CD14-positive monocyte (primary cell): ENCODE measurements at regions not wholly inside any gene's neighbourhood (a gene's known extent, or its start where the extent isn't known, plus 50 kb on each side); places are given as distances from the start of the nearest gene placed in this dataset.

Experiments
- DNase-seq, 3 donors: peaks; one replicate each; pipeline ENCODE4 v3.0.0-alpha.2; 2011 to 2022
- H2AFZ ChIP-seq: 2 replicates; pipeline ENCODE4 v1.6.0; 2012; ENCODE audit warnings: mild to moderate bottlenecking, low read depth, low read length, inconsistent platforms; ENCODE audit not compliant: insufficient read depth, poor library complexity, severe bottlenecking
- H3K27ac ChIP-seq, 2 donors: 1 replicate in 1 of 2; 2 replicates in 1 of 2; pipeline ENCODE4 v1.5.1; 2012 to 2013; ENCODE audit warnings: low read length in 2 of 2, control low read depth in 1 of 2, inconsistent platforms in 1 of 2, low read depth in 1 of 2, mild to moderate bottlenecking in 1 of 2
- H3K27me3 ChIP-seq, 2 donors: one replicate each; pipeline versions ENCODE4 v1.6.0 to v1.6.1; 2011 to 2013; ENCODE audit warnings: low read length in 2 of 2; ENCODE audit not compliant: control insufficient read depth in 2 of 2, insufficient read depth in 2 of 2
- H3K36me3 ChIP-seq, 2 donors: replicated peaks in 1 of 2; 1 replicate in 1 of 2; 2 replicates in 1 of 2; pipeline versions ENCODE4 v1.5.1 to v1.6.1; 2012 to 2013; ENCODE audit warnings: low read length in 2 of 2, control low read depth in 1 of 2, inconsistent platforms in 1 of 2, mild to moderate bottlenecking in 1 of 2; ENCODE audit not compliant: insufficient read depth in 2 of 2, control insufficient read depth in 1 of 2
- H3K4me1 ChIP-seq, 2 donors: 1 replicate in 1 of 2; 2 replicates in 1 of 2; pipeline versions ENCODE4 v1.5.1 to v1.6.1; 2012 to 2013; ENCODE audit warnings: low read length in 2 of 2, control low read depth in 1 of 2, inconsistent platforms in 1 of 2, mild to moderate bottlenecking in 1 of 2, moderate library complexity in 1 of 2; ENCODE audit not compliant: insufficient read depth in 2 of 2, control insufficient read depth in 1 of 2
- H3K4me2 ChIP-seq: replicated peaks from 2 replicates; pipeline ENCODE3; 2012; ENCODE audit warnings: low read length, moderate library complexity, mild to moderate bottlenecking; ENCODE audit not compliant: poor library complexity, severe bottlenecking; ENCODE audit errors: extremely low read depth
- H3K4me3 ChIP-seq, 3 experiments: fragments of 200-600 bp in 1 of 3; sonication (generic) in 1 of 3; replicated peaks in 1 of 3; 1 replicate in 2 of 3; 2 replicates in 1 of 3; pipeline ENCODE4 v1.5.1; 2011 to 2013; ENCODE audit warnings: low read length in 3 of 3, mild to moderate bottlenecking in 3 of 3, control low read depth in 2 of 3, low read depth in 2 of 3, inconsistent platforms in 1 of 3, moderate library complexity in 1 of 3
- H3K79me2 ChIP-seq: 2 replicates; pipeline ENCODE4 v1.6.0; 2012; ENCODE audit warnings: mild to moderate bottlenecking, control low read depth, inconsistent platforms, low read length, moderate library complexity; ENCODE audit not compliant: insufficient read depth
- H3K9ac ChIP-seq: 2 replicates; pipeline ENCODE4 v1.6.0; 2017; ENCODE audit warnings: low read length, mild to moderate bottlenecking; ENCODE audit not compliant: insufficient read depth, poor library complexity, severe bottlenecking
- H3K9me3 ChIP-seq, 2 donors: replicated peaks in 1 of 2; 1 replicate in 1 of 2; 2 replicates in 1 of 2; pipeline versions ENCODE4 v1.5.1 to v1.6.1; 2012 to 2013; ENCODE audit warnings: low read length in 2 of 2, control low read depth in 1 of 2; ENCODE audit not compliant: control insufficient read depth in 1 of 2, insufficient read depth in 1 of 2
- H4K20me1 ChIP-seq: 2 replicates; pipeline ENCODE4 v1.6.0; 2012; ENCODE audit warnings: mild to moderate bottlenecking, low read length, control low read depth, moderate library complexity; ENCODE audit not compliant: insufficient read depth
- H3K27ac Mint-ChIP-seq, 7 donors: one replicate each; pipeline ENCODE4 v1.8.0; 2020; ENCODE audit warnings: mild to moderate bottlenecking in 7 of 7, mixed read lengths in 7 of 7, moderate library complexity in 6 of 7, inconsistent platforms in 2 of 7
- H3K27me3 Mint-ChIP-seq, 3 donors: one replicate each; pipeline ENCODE4 v1.8.0; 2021 to 2022; ENCODE audit warnings: low read depth in 3 of 3, mild to moderate bottlenecking in 3 of 3, mixed read lengths in 3 of 3, moderate library complexity in 3 of 3, inconsistent platforms in 1 of 3
- H3K36me3 Mint-ChIP-seq, 2 donors: one replicate each; pipeline ENCODE4 v1.8.0; 2020; ENCODE audit warnings: mixed read lengths in 2 of 2, inconsistent platforms in 1 of 2, mild to moderate bottlenecking in 1 of 2
- H3K4me1 Mint-ChIP-seq: one replicate; pipeline ENCODE4 v1.8.0; 2020; ENCODE audit warnings: mild to moderate bottlenecking, mixed read lengths
- H3K4me3 Mint-ChIP-seq, 2 donors: one replicate each; pipeline ENCODE4 v1.8.0; 2020; ENCODE audit warnings: mild to moderate bottlenecking in 2 of 2, mixed read lengths in 2 of 2, moderate library complexity in 1 of 2
- H3K9me3 Mint-ChIP-seq, 7 donors: one replicate each; pipeline ENCODE4 v1.8.0; 2020 to 2022; ENCODE audit warnings: mixed read lengths in 7 of 7, mild to moderate bottlenecking in 6 of 7, moderate library complexity in 6 of 7, inconsistent platforms in 2 of 7
- CTCF ChIP-seq: fragments of 200-600 bp; IDR thresholded peaks from one replicate; pipeline ENCODE4 v1.8.0; 2022; ENCODE audit warnings: antibody characterized with exemption, mild to moderate bottlenecking
- WGBS: methylation state at CpG from one replicate; pipeline ENCODE4 v1.1.5; 2013; ENCODE audit warnings: missing lambda C conversion rate; ENCODE audit not compliant: insufficient coverage; 5-methylcytosine and 5-hydroxymethylcytosine counted together
- intact Hi-C, 2 donors: fragments of 100-400 bp; cut with micrococcal nuclease; formaldehyde crosslinking; loops; one replicate each; pipeline versions ENCODE4 v1.15.0 to v1.15.1; 2023

- Histone ChIP-seq H3K27me3 (no peaks in the 10 kb centered on the region), H3K27ac (peak overlapping the region; percentile 3 to 93), H3K79me2 (peaks cover 12% of the 10 kb centered on the region), H3K4me3 (peak overlapping the region in 1 of 3 experiments; percentile 18), H3K9ac (peak overlapping the region; percentile 17), H3K9me3 (no peaks in the 10 kb centered on the region), H3K4me2 (peak overlapping the region; percentile 62), H4K20me1 (no peaks in the 10 kb centered on the region), H3K4me1 (peaks cover 98 to 100% of the 10 kb centered on the region in 2 donors), H3K36me3 (no peaks in the 10 kb centered on the region), H2AFZ (no peak overlapping the region)
- Mint-ChIP-seq H3K9me3 (no peaks in the 10 kb centered on the region), H3K36me3 (peaks cover 2 to 3% of the 10 kb centered on the region in 2 donors), H3K27ac (peak overlapping the region; percentile 92 to 99 (median 97)), H3K4me1 (peaks cover 96% of the 10 kb centered on the region), H3K4me3 (peak overlapping the region in 1 of 2 donors; percentile 58), H3K27me3 (no peaks in the 10 kb centered on the region)
- TF ChIP-seq CTCF, result no peak
- intact Hi-C loops, result loop anchor here in 1 of 2 donors (10.0 kb wide), 1 partner anchor 64 kb away; no protein-coding TSS in a partner anchor
- DNase-seq, result peak; percentile 80 to 94 (median 85)
- WGBS, result no CpG with 5 or more reads among the region's 4 CpGs
These were observed 70.1 kb upstream of the PICALM start for GRCh38 chr11:86138958-86139357.

- peak overlapping the region in 1 of 2 donors; percentile 50 for H3K27ac ChIP-seq
- 17% methylated on average over 2 of the region's 2 CpGs for WGBS
- no peak overlapping the region for H3K9ac ChIP-seq
- H3K79me2 ChIP-seq, result peaks cover 12% of the 10 kb centered on the region
- H3K27me3 Mint-ChIP-seq, result no peaks in the 10 kb centered on the region
- H3K27ac Mint-ChIP-seq, result peak overlapping the region; percentile 2 to 89 (median 63)
- H4K20me1 ChIP-seq, result no peaks in the 10 kb centered on the region
- intact Hi-C loops, result loop anchor here in 1 of 2 donors (10.0 kb wide), 1 partner anchor 62 kb away; no protein-coding TSS in a partner anchor
- H3K4me1 Mint-ChIP-seq, result peaks cover 79% of the 10 kb centered on the region
- H3K4me3 ChIP-seq, result peak overlapping the region in 1 of 3 experiments; percentile 37
- TF ChIP-seq CTCF, result no peak
- H3K36me3 ChIP-seq, result no peaks in the 10 kb centered on the region
- peak overlapping the region; percentile 39 for H3K4me2 ChIP-seq
- peak overlapping the region; percentile 20 for H2AFZ ChIP-seq
- peaks cover 77 to 84% of the 10 kb centered on the region in 2 donors for H3K4me1 ChIP-seq
- no peaks in the 10 kb centered on the region for H3K9me3 Mint-ChIP-seq
- no peaks in the 10 kb centered on the region for H3K9me3 ChIP-seq
- peaks cover 2 to 3% of the 10 kb centered on the region in 2 donors for H3K36me3 Mint-ChIP-seq
- H3K4me3 Mint-ChIP-seq, result peak overlapping the region in 1 of 2 donors; percentile 69
- no peaks in the 10 kb centered on the region for H3K27me3 ChIP-seq
- peak in 2 of 3 donors; percentile 45 to 54 for DNase-seq
These were observed 67.7 kb upstream of the PICALM start for GRCh38 chr11:86136538-86136937.
